ENCODE measurements at regions not wholly inside any gene's neighbourhood (a gene's known extent, or its start where the extent isn't known, plus 50 kb on each side); places are given as distances from the start of the nearest gene placed in this dataset.
"Not testable (repeated sequence)": the region's sequence is repeated elsewhere in the genome, so short reads cannot be mapped to it uniquely, and the experiment has no call there.

- no peak for DNase-seq (ENCODE audit: low read depth)
These were observed 84.0 kb upstream of the BMP2K start for GRCh38 chr4:78691971-78692821.

DNA sequence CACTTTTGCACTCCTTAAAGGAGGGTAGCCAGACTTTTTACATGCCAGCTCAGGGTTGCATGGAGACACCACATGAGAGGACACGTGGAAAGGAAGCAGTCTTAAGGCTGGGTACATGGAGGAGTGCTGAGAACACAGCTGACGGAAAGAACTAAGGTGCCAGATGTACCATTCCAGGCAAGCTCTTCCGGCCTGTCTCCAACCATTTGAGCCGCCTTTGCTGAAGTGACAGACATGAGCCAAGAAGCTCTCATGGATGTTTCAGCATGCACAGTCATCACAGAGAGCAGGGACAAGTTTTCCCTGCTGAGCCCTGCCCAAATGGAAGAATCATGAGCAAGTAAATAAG lies 83.4 kb upstream of the BMP2K start:
- DNase-seq (ENCODE audit: low read depth) = no peak

- DNase-seq (ENCODE audit: low read depth) = peak; percentile 45
These were observed 82.2 kb upstream of the BMP2K start for GRCh38 chr4:78693777-78694456.

GRCh38 chr4:78694457-78694787 lies 81.7 kb upstream of the BMP2K start:
- no peak for DNase-seq (ENCODE audit: low read depth)

GRCh38 chr4:78695910-78696309 lies 80.2 kb upstream of the BMP2K start:
- no peak for DNase-seq (ENCODE audit: low read depth)

GRCh38 chr4:78703079-78703478 lies 73.1 kb upstream of the BMP2K start:
- no peak for DNase-seq (ENCODE audit: low read depth)

DNA sequence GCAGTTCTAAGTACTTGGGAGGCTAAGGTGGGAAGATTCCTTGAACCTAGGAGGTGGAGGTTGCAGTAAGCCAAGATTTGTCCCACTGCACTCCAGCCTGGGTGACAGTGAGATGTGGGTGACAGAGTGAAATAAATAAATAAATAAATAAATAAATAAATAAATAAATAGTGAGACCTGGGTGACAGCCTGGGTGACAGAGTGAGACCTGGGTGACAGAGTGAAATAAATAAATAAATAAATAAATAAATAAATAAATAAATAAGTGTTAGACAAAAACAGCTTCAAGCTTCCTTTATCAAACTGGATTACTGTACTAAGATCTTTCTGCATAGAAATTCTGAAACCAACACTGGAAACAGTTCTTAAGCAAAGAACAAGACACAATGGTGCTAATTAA lies 71.8 kb upstream of the BMP2K start:
- no peak for DNase-seq (ENCODE audit: low read depth)

- DNase-seq (ENCODE audit: low read depth) = peak; percentile 84
These were observed 71.0 kb upstream of the BMP2K start for GRCh38 chr4:78704981-78705683.

DNA sequence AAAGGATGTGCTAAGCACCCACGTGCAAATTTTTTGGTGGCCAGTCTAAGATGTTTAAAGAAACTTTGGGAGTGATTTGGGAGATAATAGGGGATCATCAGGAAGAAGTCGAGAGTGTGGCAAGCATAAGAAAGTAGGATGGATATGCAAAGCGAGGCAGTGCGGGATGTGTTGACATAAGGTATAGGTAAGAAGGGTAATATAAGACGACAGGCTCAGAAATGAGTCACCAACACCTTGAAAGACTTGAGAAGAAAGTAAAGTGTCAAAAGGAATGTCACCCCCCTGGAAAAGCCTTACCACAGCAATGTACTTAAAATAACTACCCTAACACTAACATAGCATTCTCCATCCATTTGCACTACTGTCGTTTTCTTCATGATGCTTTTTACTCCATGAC lies 69.8 kb upstream of the BMP2K start:
- DNase-seq (ENCODE audit: low read depth) = no peak

GRCh38 chr4:78707268-78707667 lies 68.9 kb upstream of the BMP2K start:
- no peak for DNase-seq (ENCODE audit: low read depth)

DNA sequence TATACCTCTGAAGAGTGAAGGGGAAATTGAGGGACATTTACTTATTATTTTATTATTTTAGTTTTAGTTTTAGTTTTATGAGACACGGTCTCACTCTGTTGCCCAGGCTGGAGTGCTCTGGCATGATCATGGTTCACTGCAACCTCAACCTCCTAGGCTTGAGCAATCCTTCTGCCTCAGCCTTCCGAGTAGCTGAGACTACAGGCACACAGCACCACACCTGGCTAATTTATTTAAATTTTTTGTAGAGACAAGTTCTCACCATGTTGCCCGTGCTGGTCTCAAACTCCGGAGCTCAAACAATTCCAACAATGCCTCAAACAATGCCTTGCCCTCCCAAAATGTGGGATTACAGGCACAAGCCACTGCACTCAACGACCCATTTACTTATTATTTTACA lies 68.4 kb upstream of the BMP2K start:
- no peak for DNase-seq (ENCODE audit: low read depth)

GRCh38 chr4:78710536-78710935 lies 65.6 kb upstream of the BMP2K start:
- DNase-seq (ENCODE audit: low read depth) = peak; percentile 74

DNA sequence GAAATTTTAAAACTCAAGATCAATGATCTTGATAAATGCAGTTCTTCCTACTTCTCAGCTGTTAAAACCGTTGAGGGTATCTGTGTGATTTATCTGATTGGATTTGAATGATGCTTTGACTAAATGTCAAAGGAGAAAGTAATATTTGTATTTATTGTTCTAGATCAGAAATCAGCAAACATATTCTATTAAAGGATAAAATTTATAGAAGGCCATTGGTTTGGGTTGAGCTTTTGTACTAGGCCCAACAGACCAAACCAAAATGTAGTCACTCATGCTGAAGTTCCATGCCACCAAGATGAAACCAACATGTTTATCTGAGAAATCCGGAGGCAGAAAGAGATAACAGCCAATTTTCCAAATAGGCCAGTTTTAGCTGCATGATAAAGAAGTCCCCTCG lies 64.5 kb upstream of the BMP2K start:
- DNase-seq (ENCODE audit: low read depth) = no peak

DNA sequence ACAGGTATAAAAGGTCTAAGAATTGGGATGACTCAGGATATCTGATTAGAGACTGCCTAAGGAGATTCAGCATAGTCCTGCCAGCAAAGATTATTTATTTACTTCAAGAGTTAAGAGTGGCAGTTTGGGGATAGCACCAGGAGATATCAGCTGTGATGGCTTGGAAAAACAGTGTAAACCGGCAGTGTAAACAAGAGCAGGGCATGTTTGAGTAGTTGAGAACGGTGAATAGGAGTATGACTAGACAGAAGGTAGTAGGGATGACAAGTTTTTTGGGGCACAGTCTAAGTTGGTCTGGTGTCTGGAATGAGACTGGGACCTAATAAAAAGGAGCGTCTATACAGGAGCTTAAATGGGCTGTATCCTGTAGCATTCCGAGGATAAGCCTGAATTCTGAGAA lies 61.6 kb upstream of the BMP2K start:
- DNase-seq (ENCODE audit: low read depth) = not testable (repeated sequence)

DNA sequence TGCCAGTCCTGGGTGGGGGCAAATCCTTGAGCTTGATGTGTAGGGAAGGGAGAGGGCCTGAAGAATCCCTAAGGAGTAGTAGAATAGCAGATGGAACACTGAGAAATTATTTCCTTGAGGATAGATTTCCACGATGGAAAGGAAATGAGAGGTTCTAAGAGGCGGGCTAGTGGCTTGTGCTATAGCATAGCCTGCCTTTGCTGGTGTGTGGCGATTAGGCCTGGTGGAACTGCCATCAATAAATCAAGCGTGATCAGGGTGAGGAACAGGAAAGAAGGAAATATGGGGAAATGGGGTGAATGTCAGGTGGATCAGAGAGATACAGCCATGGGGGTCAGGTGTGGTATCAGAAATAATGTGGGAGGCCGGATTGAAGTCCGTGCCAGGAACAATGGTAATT lies 60.8 kb upstream of the BMP2K start:
- DNase-seq (ENCODE audit: low read depth) = not testable (repeated sequence)

DNA sequence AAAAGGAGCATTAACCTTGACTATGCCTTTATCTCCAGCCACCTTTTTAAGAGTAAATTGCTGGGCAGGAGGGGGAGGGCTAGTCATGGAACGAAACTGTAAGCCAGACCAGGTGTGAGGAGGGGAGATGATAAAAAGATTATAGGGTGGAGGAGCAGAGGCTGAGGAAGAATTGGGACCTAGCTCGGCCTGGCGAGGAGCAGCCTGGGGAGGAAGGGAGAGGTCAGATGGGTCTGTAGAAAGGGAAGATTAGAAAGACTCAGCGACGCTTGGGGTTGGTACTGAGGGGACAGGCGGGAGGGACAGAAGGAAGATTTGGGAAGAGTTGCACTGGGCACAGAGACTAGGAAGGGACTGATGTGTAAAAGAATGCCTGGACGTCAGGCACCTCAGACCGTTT lies 58.4 kb upstream of the BMP2K start:
- not testable (repeated sequence) for DNase-seq (ENCODE audit: low read depth)

DNA sequence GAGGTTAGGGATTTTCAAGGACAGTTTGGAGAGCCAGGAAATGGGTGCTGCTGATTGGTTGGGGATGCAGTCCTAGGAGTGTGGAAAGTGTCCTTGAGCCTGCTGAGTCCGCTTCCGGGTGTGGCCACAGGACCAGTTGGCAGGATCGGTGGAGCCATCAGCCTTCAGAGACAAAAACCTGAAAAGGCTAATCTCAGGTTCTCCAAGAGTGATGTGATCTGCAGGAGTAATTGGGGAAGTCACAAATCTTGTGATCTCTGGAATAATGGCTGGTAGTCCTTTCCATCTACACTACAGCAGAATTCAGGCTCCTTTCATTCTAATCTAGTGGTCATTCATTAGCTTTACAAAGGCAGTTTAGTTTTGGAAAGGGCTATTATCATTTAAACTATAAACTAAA lies 55.9 kb upstream of the BMP2K start:
- no peak for DNase-seq (ENCODE audit: low read depth)

GRCh38 chr4:78720994-78721677 lies 55.0 kb upstream of the BMP2K start:
- no peak for DNase-seq (ENCODE audit: low read depth)

DNA sequence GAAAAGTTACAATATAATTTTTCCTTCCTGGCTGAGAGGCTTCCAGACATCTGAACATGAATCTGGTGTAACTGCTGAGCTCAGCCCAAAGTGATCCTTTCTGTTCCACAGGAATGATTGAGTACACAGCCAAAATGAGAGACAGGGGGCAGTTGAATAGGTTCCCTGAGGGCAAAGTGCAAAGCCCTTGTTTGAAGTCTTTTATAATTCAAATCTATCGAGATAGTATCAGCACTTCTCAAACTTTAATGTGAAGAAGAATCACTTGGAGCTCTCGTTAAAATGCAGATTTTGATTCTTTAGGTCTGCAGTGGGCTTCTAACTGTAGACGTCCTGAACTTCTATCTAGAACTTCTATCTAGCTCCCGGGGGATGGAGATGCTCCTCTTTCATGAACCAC lies 54.4 kb upstream of the BMP2K start:
- DNase-seq (ENCODE audit: low read depth) = no peak

- no peak for DNase-seq (ENCODE audit: low read depth)
These were observed 53.8 kb upstream of the BMP2K start for GRCh38 chr4:78722320-78722719.

GRCh38 chr4:78722878-78723277 lies 53.3 kb upstream of the BMP2K start:
- no peak for DNase-seq (ENCODE audit: low read depth)

All from LHCN-M2 (cell line).